Panc1 (cell line): ENCODE measurements at regions not wholly inside any gene's neighbourhood (a gene's known extent, or its start where the extent isn't known, plus 50 kb on each side); places are given as distances from the start of the nearest gene placed in this dataset.

Experiments
- ATAC-seq: fragments of 200-7000 bp; cut with Tn5 transposase; 2 replicates; pipeline ENCODE4 v1.9.1; 2020; ENCODE audit warnings: mild to moderate bottlenecking, moderate library complexity
- BruUV-seq: library from RNA; stranded (reverse); fragments of 400-500 nt; replicated peaks from 2 replicates; lab custom pipeline; 2021; lab: Mats Ljungman, UMichigan
- CTCF ChIA-PET: fragments of 300-600 bp; sonication (Branson Sonifier 250); formaldehyde crosslinking; loops from one replicate; lab custom pipeline; 2022; ENCODE audit warnings: antibody characterized with exemption; lab: Charles Lee
- POLR2A ChIA-PET: fragments of 300-600 bp; sonication (Branson Sonifier 250); formaldehyde crosslinking; loops from one replicate; lab custom pipeline; 2022; ENCODE audit warnings: antibody characterized with exemption; lab: Charles Lee
- DNase-seq: peaks from one replicate; pipeline ENCODE4 v3.0.0-alpha.2; 2010; ENCODE audit warnings: low read depth, low spot score
- H3K27ac ChIP-seq: 2 replicates; pipeline ENCODE4 v1.5.1; 2011; ENCODE audit warnings: mild to moderate bottlenecking, low read length, inconsistent platforms
- H3K27me3 ChIP-seq: fragments of 200-500 bp; sonication (Bioruptor generic); 2 replicates; pipeline ENCODE4 v1.6.0; 2014; ENCODE audit warnings: low read length, inconsistent platforms; ENCODE audit not compliant: control insufficient read depth, insufficient read depth
- H3K36me3 ChIP-seq: fragments of 200-500 bp; sonication (Bioruptor generic); 2 replicates; pipeline ENCODE4 v1.5.1; 2014; ENCODE audit warnings: inconsistent platforms, mild to moderate bottlenecking, low read length, moderate library complexity; ENCODE audit not compliant: control insufficient read depth, insufficient read depth
- H3K4me1 ChIP-seq: 2 replicates; pipeline ENCODE4 v1.5.1; 2011; ENCODE audit warnings: inconsistent platforms, mild to moderate bottlenecking, low read length, moderate library complexity; ENCODE audit not compliant: control insufficient read depth, insufficient read depth
- H3K4me3 ChIP-seq, 2 experiments: 2 replicates each; pipeline ENCODE4 v1.5.1; 2011 to 2012; ENCODE audit warnings: low read depth in 2 of 2, low read length in 2 of 2, mild to moderate bottlenecking in 2 of 2, inconsistent platforms in 1 of 2, moderate library complexity in 1 of 2
- H3K9me3 ChIP-seq: fragments of 200-500 bp; sonication (Bioruptor generic); 2 replicates; pipeline ENCODE4 v1.5.1; 2014; ENCODE audit warnings: low read depth, mild to moderate bottlenecking, inconsistent platforms, low read length, moderate library complexity; ENCODE audit not compliant: control insufficient read depth, insufficient read depth
- POLR2AphosphoS5 ChIP-seq: IDR thresholded peaks from 2 replicates; pipeline ENCODE4 v1.6.1; 2012; ENCODE audit warnings: mild to moderate bottlenecking, low read depth, low read length, moderate library complexity
- SIN3A ChIP-seq: IDR thresholded peaks from 2 replicates; pipeline ENCODE4 v1.6.1; 2012; ENCODE audit warnings: low read depth, mild to moderate bottlenecking, low read length, moderate library complexity, borderline replicate concordance; ENCODE audit not compliant: insufficient read depth
- TCF7L2 ChIP-seq: IDR thresholded peaks from 2 replicates; pipeline ENCODE4 v1.6.1; 2011; ENCODE audit warnings: mild to moderate bottlenecking, low read depth, low read length, inconsistent platforms
- in situ Hi-C: cut with HindIII; loops from 2 replicates; pipeline ENCODE4 v1.10.0; 2016; ENCODE audit warnings: low sequenced_read_pairs, low pct_unique_long_range_greater_than_20kb
- intact Hi-C: fragments of 100-400 bp; cut with micrococcal nuclease; formaldehyde crosslinking; loops from one replicate; pipeline ENCODE4 v1.10.0; 2022; ENCODE audit not compliant: unreplicated experiment
- TF ChIP-seq, protein P1 (sequence below), 2 experiments: IDR thresholded peaks; 2 replicates each; pipeline ENCODE4 v1.6.1; 2011 to 2012; ENCODE audit warnings: low read depth in 2 of 2, control low read depth in 1 of 2, low read length in 1 of 2, mild to moderate bottlenecking in 1 of 2, moderate library complexity in 1 of 2; ENCODE audit not compliant: insufficient read depth in 1 of 2
- TF ChIP-seq, protein P2 (sequence below): fragments of 450-650 bp; IDR thresholded peaks from 2 replicates; pipeline ENCODE4 v1.5.1; 2017; ENCODE audit warnings: mild to moderate bottlenecking

DNA sequence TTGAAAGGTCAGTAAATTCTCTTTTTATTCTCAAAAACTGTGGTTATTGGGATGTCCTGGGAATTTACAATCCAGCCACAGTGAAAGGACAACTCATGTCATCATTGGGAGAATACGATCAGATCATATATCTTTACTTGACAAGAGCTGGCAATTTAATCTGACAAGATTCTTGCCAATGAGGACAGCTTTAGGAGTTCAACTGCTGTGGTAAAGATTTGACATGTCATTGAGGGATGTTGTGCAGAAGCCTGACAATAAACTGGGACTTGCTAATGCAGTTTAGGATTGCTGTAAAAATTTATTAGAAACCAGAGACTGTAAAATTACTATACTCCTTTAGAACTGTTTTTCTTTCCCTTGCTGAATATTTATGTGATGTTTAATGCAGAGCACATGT lies 1131.0 kb downstream of the MAT2B start:
- in situ Hi-C loops, result no loop called here
- no peaks in the 10 kb centered on the region for H3K4me1 ChIP-seq
- CTCF ChIA-PET, result no interaction called here
- TF ChIP-seq POLR2AphosphoS5 (no peak), TCF7L2 (no peak), SIN3A (no peak)
- TF ChIP-seq, protein P1, sequence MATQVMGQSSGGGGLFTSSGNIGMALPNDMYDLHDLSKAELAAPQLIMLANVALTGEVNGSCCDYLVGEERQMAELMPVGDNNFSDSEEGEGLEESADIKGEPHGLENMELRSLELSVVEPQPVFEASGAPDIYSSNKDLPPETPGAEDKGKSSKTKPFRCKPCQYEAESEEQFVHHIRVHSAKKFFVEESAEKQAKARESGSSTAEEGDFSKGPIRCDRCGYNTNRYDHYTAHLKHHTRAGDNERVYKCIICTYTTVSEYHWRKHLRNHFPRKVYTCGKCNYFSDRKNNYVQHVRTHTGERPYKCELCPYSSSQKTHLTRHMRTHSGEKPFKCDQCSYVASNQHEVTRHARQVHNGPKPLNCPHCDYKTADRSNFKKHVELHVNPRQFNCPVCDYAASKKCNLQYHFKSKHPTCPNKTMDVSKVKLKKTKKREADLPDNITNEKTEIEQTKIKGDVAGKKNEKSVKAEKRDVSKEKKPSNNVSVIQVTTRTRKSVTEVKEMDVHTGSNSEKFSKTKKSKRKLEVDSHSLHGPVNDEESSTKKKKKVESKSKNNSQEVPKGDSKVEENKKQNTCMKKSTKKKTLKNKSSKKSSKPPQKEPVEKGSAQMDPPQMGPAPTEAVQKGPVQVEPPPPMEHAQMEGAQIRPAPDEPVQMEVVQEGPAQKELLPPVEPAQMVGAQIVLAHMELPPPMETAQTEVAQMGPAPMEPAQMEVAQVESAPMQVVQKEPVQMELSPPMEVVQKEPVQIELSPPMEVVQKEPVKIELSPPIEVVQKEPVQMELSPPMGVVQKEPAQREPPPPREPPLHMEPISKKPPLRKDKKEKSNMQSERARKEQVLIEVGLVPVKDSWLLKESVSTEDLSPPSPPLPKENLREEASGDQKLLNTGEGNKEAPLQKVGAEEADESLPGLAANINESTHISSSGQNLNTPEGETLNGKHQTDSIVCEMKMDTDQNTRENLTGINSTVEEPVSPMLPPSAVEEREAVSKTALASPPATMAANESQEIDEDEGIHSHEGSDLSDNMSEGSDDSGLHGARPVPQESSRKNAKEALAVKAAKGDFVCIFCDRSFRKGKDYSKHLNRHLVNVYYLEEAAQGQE (IDR thresholded peaks at IDR 0.05; ENCODE audit: insufficient read depth in 1 of 2, low read depth in 2 of 2, low read length in 1 of 2), result no peak
- TF ChIP-seq, protein P2, sequence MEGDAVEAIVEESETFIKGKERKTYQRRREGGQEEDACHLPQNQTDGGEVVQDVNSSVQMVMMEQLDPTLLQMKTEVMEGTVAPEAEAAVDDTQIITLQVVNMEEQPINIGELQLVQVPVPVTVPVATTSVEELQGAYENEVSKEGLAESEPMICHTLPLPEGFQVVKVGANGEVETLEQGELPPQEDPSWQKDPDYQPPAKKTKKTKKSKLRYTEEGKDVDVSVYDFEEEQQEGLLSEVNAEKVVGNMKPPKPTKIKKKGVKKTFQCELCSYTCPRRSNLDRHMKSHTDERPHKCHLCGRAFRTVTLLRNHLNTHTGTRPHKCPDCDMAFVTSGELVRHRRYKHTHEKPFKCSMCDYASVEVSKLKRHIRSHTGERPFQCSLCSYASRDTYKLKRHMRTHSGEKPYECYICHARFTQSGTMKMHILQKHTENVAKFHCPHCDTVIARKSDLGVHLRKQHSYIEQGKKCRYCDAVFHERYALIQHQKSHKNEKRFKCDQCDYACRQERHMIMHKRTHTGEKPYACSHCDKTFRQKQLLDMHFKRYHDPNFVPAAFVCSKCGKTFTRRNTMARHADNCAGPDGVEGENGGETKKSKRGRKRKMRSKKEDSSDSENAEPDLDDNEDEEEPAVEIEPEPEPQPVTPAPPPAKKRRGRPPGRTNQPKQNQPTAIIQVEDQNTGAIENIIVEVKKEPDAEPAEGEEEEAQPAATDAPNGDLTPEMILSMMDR, result no peak
- no peaks in the 10 kb centered on the region for H3K27me3 ChIP-seq
- ATAC-seq (no peak), DNase-seq (no peak)
- POLR2A ChIA-PET, result no interaction called here
- H3K9me3 ChIP-seq, result no peaks in the 10 kb centered on the region
- H3K36me3 ChIP-seq, result no peaks in the 10 kb centered on the region
- BruUV-seq, result no TSS peak
- intact Hi-C loops, result no loop called here
- no peak overlapping the region for H3K4me3 ChIP-seq
- H3K27ac ChIP-seq, result no peak overlapping the region

DNA sequence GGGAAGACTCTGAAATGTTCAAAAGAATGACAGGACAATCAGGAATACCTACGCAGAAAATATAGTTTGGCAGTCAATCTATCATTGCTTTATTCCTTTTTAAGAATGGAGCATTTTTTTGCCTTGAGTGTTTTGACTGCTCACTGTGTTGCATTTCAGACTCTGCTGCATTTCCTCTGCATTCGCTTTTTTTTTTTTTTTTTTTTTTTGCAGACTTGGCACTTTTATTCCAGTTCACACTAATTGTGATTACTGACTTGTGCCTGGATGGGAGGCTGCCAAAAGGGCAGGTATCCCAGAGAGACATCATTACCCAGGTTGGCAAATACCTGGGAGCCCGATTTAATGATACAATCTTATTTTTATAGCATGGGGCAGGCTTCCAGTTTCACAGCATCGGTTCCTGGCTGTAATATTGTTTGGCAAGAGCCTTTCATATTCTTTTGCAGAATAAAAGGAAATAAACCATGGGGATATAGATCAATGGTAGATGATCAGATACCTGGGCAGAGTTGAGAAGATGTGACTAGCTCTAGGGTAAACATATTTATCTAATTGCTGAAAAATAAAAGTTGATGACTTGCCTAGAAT lies 1132.6 kb downstream of the MAT2B start:
- H3K27me3 ChIP-seq, result no peaks in the 10 kb centered on the region
- in situ Hi-C loops (no loop called here), intact Hi-C loops (no loop called here)
- no TSS peak for BruUV-seq
- ChIA-PET CTCF (no interaction called here), POLR2A (no interaction called here)
- H3K27ac ChIP-seq, result no peak overlapping the region
- no peak for ATAC-seq
- H3K36me3 ChIP-seq, result no peaks in the 10 kb centered on the region
- DNase-seq, result no peak
- no peak overlapping the region for H3K4me3 ChIP-seq
- no peaks in the 10 kb centered on the region for H3K9me3 ChIP-seq
- no peak for TF ChIP-seq TCF7L2
- TF ChIP-seq, protein P2, result no peak
- no peaks in the 10 kb centered on the region for H3K4me1 ChIP-seq
